Caco-2 (cell line): ENCODE measurements at regions not wholly inside any gene's neighbourhood (a gene's known extent, or its start where the extent isn't known, plus 50 kb on each side); places are given as distances from the start of the nearest gene placed in this dataset.

Experiments used
- BruUV-seq: library from RNA; stranded (reverse); fragments of 400-500 nt; replicated peaks from 2 replicates; lab custom pipeline; 2021; lab: Mats Ljungman, UMichigan
- CTCF ChIA-PET: fragments of 300-600 bp; sonication (Branson Sonifier 250); formaldehyde crosslinking; loops from one replicate; lab custom pipeline; 2022; ENCODE audit warnings: antibody characterized with exemption; lab: Charles Lee
- POLR2A ChIA-PET: fragments of 300-600 bp; sonication (Branson Sonifier 250); formaldehyde crosslinking; loops from one replicate; lab custom pipeline; 2022; ENCODE audit warnings: antibody characterized with exemption; lab: Charles Lee
- DNase-seq, 2 experiments: peaks; one replicate each; pipeline versions ENCODE4 v3.0.0 to v3.0.0-alpha.2; 2020 to 2022
- H3K27me3 ChIP-seq: replicated peaks from 2 replicates; pipeline ENCODE4 v1.6.0; 2011; ENCODE audit warnings: low read length; ENCODE audit not compliant: control insufficient read depth, insufficient read depth
- H3K36me3 ChIP-seq: 2 replicates; pipeline ENCODE4 v1.5.1; 2011; ENCODE audit warnings: low read length; ENCODE audit not compliant: control insufficient read depth, insufficient read depth
- H3K4me1 ChIP-seq: fragments of 250-450 bp; sonication (Bioruptor Pico); 2 replicates; pipeline ENCODE4 v1.5.1; 2020; ENCODE audit warnings: mild to moderate bottlenecking
- H3K4me3 ChIP-seq: 2 replicates; pipeline ENCODE4 v1.5.1; 2011; ENCODE audit warnings: low read depth, mild to moderate bottlenecking, control low read depth, low read length
- H3K9me3 ChIP-seq: fragments of 250-450 bp; sonication (Bioruptor Pico); 2 replicates; pipeline ENCODE4 v1.5.1; 2020; ENCODE audit warnings: mild to moderate bottlenecking, moderate library complexity
- H3K27ac Mint-ChIP-seq: one replicate; pipeline ENCODE4 v1.8.0; 2022; ENCODE audit warnings: mixed read lengths; ENCODE audit not compliant: unreplicated experiment
- H3K27me3 Mint-ChIP-seq: one replicate; pipeline ENCODE4 v1.8.0; 2022; ENCODE audit warnings: mixed read lengths; ENCODE audit not compliant: insufficient read depth, unreplicated experiment
- H3K36me3 Mint-ChIP-seq: one replicate; pipeline ENCODE4 v1.8.0; 2022; ENCODE audit warnings: mild to moderate bottlenecking, mixed read lengths; ENCODE audit not compliant: insufficient read depth, unreplicated experiment
- H3K4me1 Mint-ChIP-seq: one replicate; pipeline ENCODE4 v1.8.0; 2022; ENCODE audit warnings: low read depth, mixed read lengths; ENCODE audit not compliant: unreplicated experiment
- H3K4me3 Mint-ChIP-seq: one replicate; pipeline ENCODE4 v1.8.0; 2022; ENCODE audit warnings: mild to moderate bottlenecking, moderate library complexity, mixed read lengths; ENCODE audit not compliant: unreplicated experiment
- H3K9me3 Mint-ChIP-seq: one replicate; pipeline ENCODE4 v1.8.0; 2022; ENCODE audit warnings: mixed read lengths; ENCODE audit not compliant: unreplicated experiment
- intact Hi-C: fragments of 100-400 bp; cut with micrococcal nuclease; formaldehyde crosslinking; loops from one replicate; pipeline ENCODE4 v1.10.0; 2022; ENCODE audit not compliant: unreplicated experiment
- TF ChIP-seq, protein P1 (sequence below), 2 experiments: fragments of 200-600 bp in 1 of 2; IDR thresholded peaks; 1 replicate in 1 of 2; 2 replicates in 1 of 2; pipeline versions ENCODE4 v1.5.1 to v1.8.0; 2011 to 2022; ENCODE audit warnings: antibody characterized with exemption in 1 of 2, control low read depth in 1 of 2, inconsistent platforms in 1 of 2, low read depth in 1 of 2, low read length in 1 of 2, mild to moderate bottlenecking in 1 of 2, moderate library complexity in 1 of 2; ENCODE audit not compliant: insufficient read depth in 1 of 2, severe bottlenecking in 1 of 2, unreplicated experiment in 1 of 2

GRCh38 chr7:93029056-93029455 lies 88.7 kb downstream of the SAMD9 start:
- H3K9me3 Mint-ChIP-seq, result no peaks in the 10 kb centered on the region
- Histone ChIP-seq H3K4me3 (no peak overlapping the region), H3K27me3 (no peaks in the 10 kb centered on the region), H3K36me3 (no peaks in the 10 kb centered on the region), H3K4me1 (no peaks in the 10 kb centered on the region), H3K9me3 (peaks cover 11% of the 10 kb centered on the region; the same call in 1 of the 2 replicates)
- BruUV-seq, result no TSS peak
- no peaks in the 10 kb centered on the region for H3K4me1 Mint-ChIP-seq
- ChIA-PET POLR2A (no interaction called here), CTCF (no interaction called here)
- H3K36me3 Mint-ChIP-seq, result no peaks in the 10 kb centered on the region
- H3K27me3 Mint-ChIP-seq, result peaks cover 6% of the 10 kb centered on the region
- no peak for DNase-seq
- no peak overlapping the region for H3K4me3 Mint-ChIP-seq
- intact Hi-C loops, result no loop called here
- TF ChIP-seq, protein P1, sequence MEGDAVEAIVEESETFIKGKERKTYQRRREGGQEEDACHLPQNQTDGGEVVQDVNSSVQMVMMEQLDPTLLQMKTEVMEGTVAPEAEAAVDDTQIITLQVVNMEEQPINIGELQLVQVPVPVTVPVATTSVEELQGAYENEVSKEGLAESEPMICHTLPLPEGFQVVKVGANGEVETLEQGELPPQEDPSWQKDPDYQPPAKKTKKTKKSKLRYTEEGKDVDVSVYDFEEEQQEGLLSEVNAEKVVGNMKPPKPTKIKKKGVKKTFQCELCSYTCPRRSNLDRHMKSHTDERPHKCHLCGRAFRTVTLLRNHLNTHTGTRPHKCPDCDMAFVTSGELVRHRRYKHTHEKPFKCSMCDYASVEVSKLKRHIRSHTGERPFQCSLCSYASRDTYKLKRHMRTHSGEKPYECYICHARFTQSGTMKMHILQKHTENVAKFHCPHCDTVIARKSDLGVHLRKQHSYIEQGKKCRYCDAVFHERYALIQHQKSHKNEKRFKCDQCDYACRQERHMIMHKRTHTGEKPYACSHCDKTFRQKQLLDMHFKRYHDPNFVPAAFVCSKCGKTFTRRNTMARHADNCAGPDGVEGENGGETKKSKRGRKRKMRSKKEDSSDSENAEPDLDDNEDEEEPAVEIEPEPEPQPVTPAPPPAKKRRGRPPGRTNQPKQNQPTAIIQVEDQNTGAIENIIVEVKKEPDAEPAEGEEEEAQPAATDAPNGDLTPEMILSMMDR (IDR thresholded peaks at IDR 0.05; ENCODE audit: insufficient read depth in 1 of 2, low read depth in 1 of 2, low read length in 1 of 2, severe bottlenecking in 1 of 2, unreplicated experiment in 1 of 2), result no peak
- H3K27ac Mint-ChIP-seq, result no peak overlapping the region

- H3K27ac Mint-ChIP-seq, result no peak overlapping the region
- DNase-seq, result no peak
- intact Hi-C loops, result no loop called here
- H3K9me3 ChIP-seq, result peaks cover 11% of the 10 kb centered on the region; the same call in 1 of the 2 replicates
- peaks cover 5% of the 10 kb centered on the region for H3K27me3 Mint-ChIP-seq
- H3K9me3 Mint-ChIP-seq, result no peaks in the 10 kb centered on the region
- ChIA-PET POLR2A (no interaction called here), CTCF (no interaction called here)
- no peaks in the 10 kb centered on the region for H3K36me3 Mint-ChIP-seq
- H3K27me3 ChIP-seq, result no peaks in the 10 kb centered on the region
- no peaks in the 10 kb centered on the region for H3K4me1 Mint-ChIP-seq
- H3K4me1 ChIP-seq, result no peaks in the 10 kb centered on the region
- H3K4me3 Mint-ChIP-seq, result no peak overlapping the region
- TF ChIP-seq, protein P1 (IDR thresholded peaks at IDR 0.05; ENCODE audit: insufficient read depth in 1 of 2, low read depth in 1 of 2, low read length in 1 of 2, severe bottlenecking in 1 of 2, unreplicated experiment in 1 of 2), result no peak
- no peak overlapping the region for H3K4me3 ChIP-seq
- H3K36me3 ChIP-seq, result no peaks in the 10 kb centered on the region
- no TSS peak for BruUV-seq
Measured at GRCh38 chr7:93028610-93029009, 89.2 kb downstream of the SAMD9 start.

GRCh38 chr7:93027044-93027443 lies 90.7 kb downstream of the SAMD9 start:
- POLR2A ChIA-PET, result no interaction called here
- Mint-ChIP-seq H3K4me3 (no peak overlapping the region), H3K9me3 (no peaks in the 10 kb centered on the region), H3K36me3 (peaks cover 6% of the 10 kb centered on the region), H3K4me1 (no peaks in the 10 kb centered on the region), H3K27me3 (no peaks in the 10 kb centered on the region), H3K27ac (no peak overlapping the region)
- no TSS peak for BruUV-seq
- Histone ChIP-seq H3K9me3 (peaks cover 6% of the 10 kb centered on the region; the same call in 1 of the 2 replicates), H3K4me3 (no peak overlapping the region), H3K4me1 (no peaks in the 10 kb centered on the region), H3K36me3 (no peaks in the 10 kb centered on the region), H3K27me3 (no peaks in the 10 kb centered on the region)
- TF ChIP-seq, protein P1 (IDR thresholded peaks at IDR 0.05; ENCODE audit: insufficient read depth in 1 of 2, low read depth in 1 of 2, low read length in 1 of 2, severe bottlenecking in 1 of 2, unreplicated experiment in 1 of 2), result no peak
- intact Hi-C loops, result no loop called here
- CTCF ChIA-PET, result no interaction called here
- no peak for DNase-seq
